ENCODE measurements at regions not wholly inside any gene's neighbourhood (a gene's known extent, or its start where the extent isn't known, plus 50 kb on each side); places are given as distances from the start of the nearest gene placed in this dataset.

- no peak for TF ChIP-seq TEAD4 (IDR thresholded peaks at IDR 0.05)
- no peak for TF ChIP-seq NFIC (IDR thresholded peaks at IDR 0.05)
- TF ChIP-seq FOXM1 (IDR thresholded peaks at IDR 0.05; ENCODE audit: borderline replicate concordance, low read depth), result no peak
- TF ChIP-seq EP300 (IDR thresholded peaks at IDR 0.05; ENCODE audit: borderline replicate concordance), result no peak
- no peak for TF ChIP-seq EGR1 (IDR thresholded peaks at IDR 0.05)
- no peak for TF ChIP-seq CREB1 (IDR thresholded peaks at IDR 0.05; ENCODE audit: low read depth)
- no peak for TF ChIP-seq TAF1 (IDR thresholded peaks at IDR 0.05; ENCODE audit: low read depth)
Observed at GRCh38 chr17:77450742-77451244, 310.0 kb downstream of the SEC14L1 start.

Measured in Ishikawa (cell line).